ENCODE measurements at regions not wholly inside any gene's neighbourhood (a gene's known extent, or its start where the extent isn't known, plus 50 kb on each side); places are given as distances from the start of the nearest gene placed in this dataset.

DNA sequence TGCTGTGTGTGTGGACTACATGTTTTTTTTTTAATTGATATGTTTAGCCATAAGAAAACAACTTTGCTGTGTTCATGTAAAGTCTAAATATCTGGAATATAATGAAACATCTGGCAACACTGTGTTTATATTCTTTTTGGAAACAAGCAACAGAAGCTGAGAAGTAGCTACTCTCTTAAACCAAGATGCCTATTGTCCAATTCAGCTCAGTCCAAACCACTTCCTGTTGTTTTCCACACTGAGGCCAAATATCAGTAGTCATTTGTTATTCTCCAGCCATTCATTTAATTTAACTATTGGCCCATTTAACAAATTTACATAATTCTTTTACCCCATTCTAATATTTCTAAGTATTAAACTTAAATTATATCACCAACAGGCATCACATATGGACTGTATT lies 903.0 kb upstream of the SLIT2 start:
- in situ Hi-C loops (cut with MboI; ENCODE audit: low pct_unique_long_range_greater_than_20kb, low sequenced_read_pairs): no loop called here

DNA sequence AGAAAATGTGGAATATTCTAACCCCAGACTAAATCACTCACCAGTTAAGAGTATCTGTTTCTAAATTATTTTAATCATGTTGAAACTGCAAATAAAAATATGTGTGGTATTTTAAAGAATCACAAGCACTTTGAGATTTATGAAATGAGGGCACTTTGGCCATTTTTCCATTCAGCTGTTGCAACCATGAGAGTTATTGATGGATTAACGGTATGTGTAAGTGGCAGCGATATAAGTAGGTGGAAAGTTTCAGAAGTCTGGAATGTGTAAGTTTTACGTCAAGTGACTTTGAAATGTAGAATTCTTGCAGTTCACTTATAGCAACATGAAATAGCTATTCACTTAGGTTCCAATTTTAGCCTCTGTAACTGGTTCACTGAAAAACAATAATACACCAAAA lies 905.1 kb upstream of the SLIT2 start:
- DNase-seq: no peak
- in situ Hi-C loops (cut with MboI; ENCODE audit: low pct_unique_long_range_greater_than_20kb, low sequenced_read_pairs): no loop called here

More for the DNA sequence above, 903.0 kb upstream of the SLIT2 start:
- no peak for DNase-seq

DNA sequence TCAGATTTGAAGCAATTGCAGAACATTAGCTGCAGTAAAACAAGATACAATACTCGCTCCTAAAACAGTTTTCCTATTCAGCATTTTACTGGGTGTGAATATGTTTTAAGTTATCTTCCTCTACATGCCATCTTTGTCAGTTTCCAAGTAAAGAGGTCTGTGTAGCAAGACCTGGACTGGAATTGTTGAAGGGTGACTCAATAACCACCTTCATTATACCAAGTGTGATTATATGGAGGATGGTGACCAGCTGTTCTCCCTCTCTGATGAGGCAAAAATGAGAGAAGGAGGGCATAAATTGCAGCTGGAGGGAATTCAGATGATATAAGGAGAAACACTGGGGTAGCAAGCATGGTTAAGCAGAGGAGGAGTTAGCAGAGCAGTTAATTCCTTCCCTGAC lies 922.1 kb upstream of the SLIT2 start:
- in situ Hi-C loops (cut with MboI; ENCODE audit: low pct_unique_long_range_greater_than_20kb, low sequenced_read_pairs): no loop called here
- DNase-seq: no peak

- in situ Hi-C loops (cut with MboI; ENCODE audit: low pct_unique_long_range_greater_than_20kb, low sequenced_read_pairs): no loop called here
- DNase-seq: no peak
Measured at GRCh38 chr4:19329077-19329476, 922.6 kb upstream of the SLIT2 start.

DNA sequence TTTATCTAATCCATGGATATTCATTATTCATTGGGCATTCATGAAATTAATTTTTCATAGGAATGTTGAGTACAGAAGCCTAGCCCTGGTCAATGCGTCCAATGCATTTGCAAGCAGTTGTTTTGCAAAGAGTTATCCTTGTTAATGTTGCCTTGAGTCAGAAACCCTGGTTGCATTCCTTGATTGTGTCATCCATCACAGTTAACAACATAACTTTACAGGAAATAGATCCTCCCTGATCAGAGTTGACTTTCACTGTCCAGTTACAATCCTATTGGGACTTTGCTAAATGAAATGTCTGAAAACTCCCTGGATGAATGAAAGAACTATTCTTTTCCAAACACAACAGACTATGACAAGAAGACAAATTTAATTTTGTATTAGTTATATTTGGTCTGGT lies 924.3 kb upstream of the SLIT2 start:
- DNase-seq: no peak

GRCh38 chr4:19324184-19324583 lies 927.5 kb upstream of the SLIT2 start:
- DNase-seq: no peak
- in situ Hi-C loops (cut with MboI; ENCODE audit: low pct_unique_long_range_greater_than_20kb, low sequenced_read_pairs): no loop called here

More for the DNA sequence above, 924.3 kb upstream of the SLIT2 start:
- in situ Hi-C loops (cut with MboI; ENCODE audit: low pct_unique_long_range_greater_than_20kb, low sequenced_read_pairs): no loop called here

DNA sequence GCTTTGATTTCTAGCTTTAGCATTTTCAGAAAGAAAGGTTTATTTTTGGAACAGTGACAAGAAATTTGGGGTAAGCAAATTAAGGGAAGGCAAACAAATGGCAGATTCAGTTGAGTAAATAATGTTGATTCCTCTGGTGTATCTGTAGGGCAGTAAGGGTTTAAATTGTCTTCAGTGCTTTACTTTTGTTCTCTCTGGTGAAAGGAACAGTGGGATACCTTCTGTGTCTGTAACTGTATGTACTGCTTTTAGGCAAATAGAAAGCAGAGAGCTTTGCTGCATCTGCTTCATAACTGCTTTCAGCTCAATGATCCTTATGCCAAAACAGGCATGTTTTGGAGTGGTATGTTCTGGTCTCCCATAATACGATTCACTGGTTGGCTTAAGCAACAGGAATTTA lies 932.1 kb upstream of the SLIT2 start:
- DNase-seq: no peak
- in situ Hi-C loops (cut with MboI; ENCODE audit: low pct_unique_long_range_greater_than_20kb, low sequenced_read_pairs): no loop called here

DNA sequence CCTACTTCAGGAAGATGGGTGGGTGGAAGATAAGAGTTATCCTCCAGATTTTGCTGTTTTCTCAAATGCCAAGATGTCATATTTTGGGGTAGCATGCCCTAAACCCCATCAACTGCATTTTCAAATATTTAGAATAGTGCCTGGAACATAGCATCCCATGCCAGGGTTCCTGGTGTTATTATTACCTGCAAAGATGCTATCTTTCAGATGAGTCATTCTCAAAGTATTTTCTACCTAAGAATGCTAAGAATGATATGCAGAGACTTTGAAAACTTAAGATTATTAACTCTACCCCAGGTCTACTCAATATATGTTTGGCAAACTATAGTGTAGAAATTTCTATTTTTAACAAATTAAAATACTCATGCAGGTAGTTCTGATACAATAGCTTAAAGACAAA lies 934.3 kb upstream of the SLIT2 start:
- DNase-seq: no peak
- in situ Hi-C loops (cut with MboI; ENCODE audit: low pct_unique_long_range_greater_than_20kb, low sequenced_read_pairs): no loop called here

DNA sequence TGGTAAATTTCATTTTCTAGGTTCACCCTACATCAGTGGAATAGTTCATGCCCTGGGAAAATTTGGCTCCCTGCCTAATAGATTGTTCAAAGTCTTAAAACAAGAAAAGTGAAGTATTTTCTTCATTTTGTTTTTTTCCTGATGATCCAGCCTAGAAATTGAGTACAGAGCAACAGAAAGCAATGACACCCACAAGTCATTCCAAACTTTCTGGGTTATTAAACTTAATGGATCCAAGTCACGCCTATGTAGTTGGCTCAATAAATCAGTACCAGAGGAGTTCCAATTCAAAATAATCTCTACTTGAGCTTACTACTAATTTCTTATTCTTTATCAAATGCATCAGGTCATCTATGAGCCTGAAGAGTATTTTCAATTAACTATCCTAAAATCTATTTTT lies 937.6 kb upstream of the SLIT2 start:
- DNase-seq: no peak
- in situ Hi-C loops (cut with MboI; ENCODE audit: low pct_unique_long_range_greater_than_20kb, low sequenced_read_pairs): no loop called here

GRCh38 chr4:19309378-19309777 lies 942.3 kb upstream of the SLIT2 start:
- in situ Hi-C loops (cut with MboI; ENCODE audit: low pct_unique_long_range_greater_than_20kb, low sequenced_read_pairs): no loop called here
- no peak for DNase-seq

GRCh38 chr4:19304028-19304427 lies 947.7 kb upstream of the SLIT2 start:
- no peak for DNase-seq
- in situ Hi-C loops (cut with MboI; ENCODE audit: low pct_unique_long_range_greater_than_20kb, low sequenced_read_pairs): no loop called here

GRCh38 chr4:19301527-19301926 lies 950.2 kb upstream of the SLIT2 start:
- in situ Hi-C loops (cut with MboI; ENCODE audit: low pct_unique_long_range_greater_than_20kb, low sequenced_read_pairs): no loop called here
- no peak for DNase-seq

GRCh38 chr4:19300213-19300612 lies 951.5 kb upstream of the SLIT2 start:
- no peak for DNase-seq
- in situ Hi-C loops (cut with MboI; ENCODE audit: low pct_unique_long_range_greater_than_20kb, low sequenced_read_pairs): no loop called here

GRCh38 chr4:19298998-19299397 lies 952.7 kb upstream of the SLIT2 start:
- DNase-seq: no peak

GRCh38 chr4:19293781-19294180 lies 957.9 kb upstream of the SLIT2 start:
- in situ Hi-C loops (cut with MboI; ENCODE audit: low pct_unique_long_range_greater_than_20kb, low sequenced_read_pairs): no loop called here
- DNase-seq: no peak

More at GRCh38 chr4:19298998-19299397, 952.7 kb upstream of the SLIT2 start:
- in situ Hi-C loops (cut with MboI; ENCODE audit: low pct_unique_long_range_greater_than_20kb, low sequenced_read_pairs): no loop called here

DNA sequence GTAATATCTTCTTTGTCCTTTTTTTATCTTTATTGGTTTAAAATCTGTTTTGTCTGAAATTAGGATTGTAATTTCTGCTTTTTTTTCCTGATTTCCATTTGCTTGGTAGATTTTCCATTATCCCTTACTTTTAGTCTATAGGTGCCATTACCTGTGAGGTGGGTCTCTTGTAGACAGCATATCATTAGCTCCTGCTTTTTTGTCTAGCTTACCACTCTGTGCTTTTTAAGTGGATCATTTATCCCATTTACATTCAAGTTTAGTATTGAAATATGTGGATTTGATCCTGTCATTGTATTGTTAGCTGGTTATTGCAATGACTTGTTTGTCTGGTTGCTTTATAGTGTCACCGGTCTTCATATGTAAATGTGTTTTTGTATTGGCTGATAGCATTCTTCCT lies 958.6 kb upstream of the SLIT2 start:
- no peak for DNase-seq
- in situ Hi-C loops (cut with MboI; ENCODE audit: low pct_unique_long_range_greater_than_20kb, low sequenced_read_pairs): no loop called here

DNA sequence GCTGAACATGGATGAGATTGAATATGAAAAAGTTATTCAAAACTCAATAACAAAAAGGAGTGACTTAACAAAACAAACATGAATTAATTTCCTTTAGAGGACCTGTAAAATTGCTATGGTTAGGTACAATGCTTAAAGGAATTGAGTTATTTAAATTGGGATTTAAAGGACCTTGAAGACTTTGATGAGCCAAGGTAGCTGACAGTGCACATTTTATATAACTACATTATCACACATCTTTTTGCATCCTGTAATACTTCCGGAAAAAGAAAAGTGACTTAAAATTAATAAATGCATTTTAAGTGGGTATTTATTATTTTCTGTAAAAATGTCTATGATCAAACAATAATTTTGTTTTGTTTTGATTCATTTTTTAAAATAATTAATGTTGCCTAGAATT lies 964.8 kb upstream of the SLIT2 start:
- DNase-seq: no peak
- in situ Hi-C loops (cut with MboI; ENCODE audit: low pct_unique_long_range_greater_than_20kb, low sequenced_read_pairs): no loop called here

DNA sequence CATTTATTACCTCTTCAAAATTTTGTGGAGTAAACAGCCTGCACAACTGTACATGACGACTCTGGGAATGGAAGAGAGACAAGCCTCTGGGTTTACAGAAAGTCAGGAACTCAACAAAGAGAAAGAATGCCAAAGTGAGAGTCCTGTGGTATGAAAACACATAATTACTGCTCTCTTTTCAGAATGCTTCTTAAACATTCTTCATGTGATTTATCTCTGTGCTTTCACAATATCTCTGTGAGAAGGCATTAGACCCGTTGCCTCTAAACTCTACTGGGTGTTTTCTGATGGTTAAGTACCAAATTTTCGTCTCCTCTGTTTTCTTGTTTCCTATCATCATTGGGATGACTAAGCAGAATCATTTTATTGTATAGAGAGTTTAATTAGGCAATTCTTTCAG lies 966.6 kb upstream of the SLIT2 start:
- in situ Hi-C loops (cut with MboI; ENCODE audit: low pct_unique_long_range_greater_than_20kb, low sequenced_read_pairs): no loop called here

DNA sequence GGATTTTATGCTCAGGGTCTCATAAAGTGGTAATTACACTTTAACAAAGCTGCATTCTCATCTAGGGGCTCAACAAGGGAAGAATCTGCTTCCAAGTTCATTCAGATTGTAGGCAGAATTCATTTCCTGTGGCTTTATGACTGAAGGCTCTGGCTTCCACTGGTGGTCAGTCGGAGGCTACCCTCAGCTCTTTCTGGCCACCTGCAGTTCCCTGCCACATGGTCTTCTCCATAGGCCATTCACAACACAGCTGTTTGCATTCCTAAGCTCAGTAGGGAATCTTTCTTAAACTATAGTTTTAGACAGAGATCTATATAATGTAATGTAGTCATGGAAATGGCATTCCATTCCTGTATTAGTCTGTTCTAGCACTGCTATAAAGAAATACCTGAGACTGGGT lies 973.0 kb upstream of the SLIT2 start:
- in situ Hi-C loops (cut with MboI; ENCODE audit: low pct_unique_long_range_greater_than_20kb, low sequenced_read_pairs): no loop called here
- no peak for DNase-seq

More for the DNA sequence above, 966.6 kb upstream of the SLIT2 start:
- DNase-seq: no peak

- DNase-seq: no peak
- in situ Hi-C loops (cut with MboI; ENCODE audit: low pct_unique_long_range_greater_than_20kb, low sequenced_read_pairs): no loop called here
Measured at GRCh38 chr4:19266566-19266965, 985.1 kb upstream of the SLIT2 start.

DNA sequence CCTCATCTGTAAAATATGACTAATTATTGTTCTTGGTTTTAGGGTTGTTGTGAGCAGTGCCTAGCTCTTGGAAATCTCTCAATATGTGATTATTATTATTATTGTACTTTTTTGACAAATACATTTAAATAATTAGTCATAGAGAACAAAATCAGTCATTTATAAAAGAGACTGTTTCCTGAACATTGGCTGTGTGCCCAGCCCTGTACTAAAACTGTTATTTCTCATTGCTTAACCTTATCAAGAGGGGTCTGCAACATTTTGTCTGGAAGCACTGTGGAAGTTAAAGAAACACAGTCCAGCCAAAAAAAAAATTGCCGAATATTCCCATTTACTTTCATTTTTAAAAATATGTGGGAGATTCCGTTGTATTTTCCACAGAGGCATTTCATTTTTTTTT lies 989.2 kb upstream of the SLIT2 start:
- no peak for DNase-seq
- in situ Hi-C loops (cut with MboI; ENCODE audit: low pct_unique_long_range_greater_than_20kb, low sequenced_read_pairs): no loop called here

DNA sequence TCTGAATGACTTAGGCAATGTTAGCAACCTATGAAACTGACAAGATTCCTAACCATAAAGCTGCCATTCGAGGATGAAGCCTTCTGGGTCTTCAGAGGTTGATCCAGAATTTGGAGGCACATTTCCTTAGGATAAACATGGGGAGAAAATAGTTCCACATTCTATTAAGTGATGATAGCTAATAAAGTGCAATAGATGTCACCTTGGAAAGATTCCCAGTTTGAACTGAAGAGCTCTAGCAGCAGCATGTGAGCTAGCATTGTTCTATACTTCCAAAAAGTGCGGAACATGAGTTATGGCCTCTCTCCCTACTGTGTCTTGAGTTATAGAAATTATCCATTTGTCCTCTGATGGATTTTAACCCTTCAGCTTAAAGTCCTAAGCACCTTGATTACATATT lies 991.4 kb upstream of the SLIT2 start:
- no peak for DNase-seq
- in situ Hi-C loops (cut with MboI; ENCODE audit: low pct_unique_long_range_greater_than_20kb, low sequenced_read_pairs): no loop called here
